Mammary epithelial cell (primary cell): ENCODE measurements at regions not wholly inside any gene's neighbourhood (a gene's known extent, or its start where the extent isn't known, plus 50 kb on each side); places are given as distances from the start of the nearest gene placed in this dataset.

Experiments
- CTCF ChIP-seq, 2 donors: IDR thresholded peaks in 1 of 2; conservative IDR thresholded peaks in 1 of 2; 2 replicates each; pipeline ENCODE4 v1.5.1; 2011 to 2012; ENCODE audit warnings: inconsistent platforms in 2 of 2, low read length in 2 of 2, mild to moderate bottlenecking in 2 of 2, control low read depth in 1 of 2, low read depth in 1 of 2; ENCODE audit not compliant: insufficient read depth in 1 of 2; ENCODE audit errors: extremely low read depth in 1 of 2
- EZH2 ChIP-seq: IDR thresholded peaks from 2 replicates; pipeline ENCODE4 v1.6.1; 2012; ENCODE audit warnings: low read length, inconsistent platforms, borderline replicate concordance

DNA sequence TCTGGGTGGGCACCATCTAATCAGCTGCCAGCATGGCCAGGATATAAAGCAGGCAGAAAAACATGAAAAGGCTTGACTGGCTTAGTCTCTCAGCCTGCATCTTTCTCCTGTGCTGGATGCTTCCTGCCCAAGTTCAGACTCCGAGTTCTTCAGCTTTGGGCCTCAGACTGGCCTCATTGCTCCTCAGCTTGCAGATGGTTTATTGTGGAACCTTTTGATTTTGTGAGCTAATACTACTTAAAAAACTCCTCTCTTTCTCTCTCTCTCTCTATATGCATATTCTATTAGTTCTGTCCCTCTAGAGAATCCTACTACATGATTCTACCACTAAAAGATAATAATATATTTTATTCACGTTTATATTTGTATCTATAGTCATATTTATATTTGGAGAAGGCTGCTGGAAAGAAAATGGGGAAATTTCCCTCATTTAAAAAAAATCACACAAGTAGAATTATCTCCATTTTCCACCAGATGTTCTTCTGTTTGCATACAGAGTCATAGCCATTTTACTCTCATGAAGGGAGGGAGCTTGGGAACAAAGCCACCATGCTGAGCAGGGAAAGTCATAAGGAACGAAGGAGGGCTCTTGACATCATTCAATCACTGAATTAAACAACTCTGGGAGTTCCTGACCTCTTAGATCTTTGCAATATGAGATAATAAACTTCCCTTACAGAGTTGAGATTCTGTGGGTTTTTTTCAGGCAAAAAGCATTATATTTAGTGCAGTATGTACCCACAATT, 1137.4 kb upstream of the CDH18 start:
- TF ChIP-seq EZH2 (no peak), CTCF (conservative IDR thresholded peaks at IDR 0.05 in 1 of 2, IDR thresholded peaks at IDR 0.05 in 1 of 2; ENCODE audit: extremely low read depth in 1 of 2, insufficient read depth in 1 of 2, low read depth in 1 of 2, low read length in 2 of 2) (no peak)
